ENCODE measurements at regions not wholly inside any gene's neighbourhood (a gene's known extent, or its start where the extent isn't known, plus 50 kb on each side); places are given as distances from the start of the nearest gene placed in this dataset.

GRCh38 chr9:82552784-82553183 is 510.2 kb downstream of the RASEF start:
- Histone ChIP-seq H2AFZ (ENCODE audit: low read length) (no peak overlapping the region), H3K4me1 (ENCODE audit: control insufficient read depth, extremely low read depth, insufficient read depth, low read length) (no peaks in the 10 kb centered on the region), H3K36me3 (ENCODE audit: control insufficient read depth, insufficient read depth, low read length) (no peaks in the 10 kb centered on the region)

GRCh38 chr9:82553654-82554366 is 509.1 kb downstream of the RASEF start:
- Histone ChIP-seq H3K27ac (ENCODE audit: insufficient read depth, low read length) (no peak overlapping the region), H3K27me3 (ENCODE audit: control insufficient read depth, insufficient read depth, low read length) (no peaks in the 10 kb centered on the region), H3K9ac (ENCODE audit: insufficient read depth, low read length) (no peak overlapping the region), H3K79me2 (ENCODE audit: control insufficient read depth, insufficient read depth, low read length) (no peaks in the 10 kb centered on the region), H3K4me3 (replicated peaks in 1 of 4; ENCODE audit: control extremely low read depth in 1 of 4, insufficient read depth in 1 of 4, low read depth in 3 of 4, low read length in 4 of 4) (no peak overlapping the region), H2AFZ (ENCODE audit: low read length) (no peak overlapping the region), H3K4me2 (ENCODE audit: extremely low read depth, insufficient read depth, low read length) (no peak overlapping the region), H3K4me1 (ENCODE audit: control insufficient read depth, extremely low read depth, insufficient read depth, low read length) (no peaks in the 10 kb centered on the region), H3K9me3 (ENCODE audit: control insufficient read depth, insufficient read depth, low read depth, low read length) (no peaks in the 10 kb centered on the region), H4K20me1 (ENCODE audit: control insufficient read depth, extremely low read depth, insufficient read depth, low read length) (no peaks in the 10 kb centered on the region), H3K36me3 (ENCODE audit: control insufficient read depth, insufficient read depth, low read length) (no peaks in the 10 kb centered on the region)
- peak in 1 of 2 donors; percentile 28 for DNase-seq (ENCODE audit: low read depth in 2 of 2)
- no peak for TF ChIP-seq CTCF (conservative IDR thresholded peaks at IDR 0.05 in 1 of 2, IDR thresholded peaks at IDR 0.05 in 1 of 2; ENCODE audit: low read depth in 1 of 2, low read length in 2 of 2)
- TF ChIP-seq EZH2 (IDR thresholded peaks at IDR 0.05; ENCODE audit: low read length, missing control alignments) = no peak

More at GRCh38 chr9:82552784-82553183, 510.2 kb downstream of the RASEF start:
- no peak overlapping the region for H3K9ac ChIP-seq (ENCODE audit: insufficient read depth, low read length)
- H3K4me2 ChIP-seq (ENCODE audit: extremely low read depth, insufficient read depth, low read length) = no peak overlapping the region
- no peak overlapping the region for H3K27ac ChIP-seq (ENCODE audit: insufficient read depth, low read length)
- no peaks in the 10 kb centered on the region for H3K9me3 ChIP-seq (ENCODE audit: control insufficient read depth, insufficient read depth, low read depth, low read length)
- no peak for DNase-seq (ENCODE audit: low read depth in 2 of 2)
- H3K4me3 ChIP-seq (replicated peaks in 1 of 4; ENCODE audit: control extremely low read depth in 1 of 4, insufficient read depth in 1 of 4, low read depth in 3 of 4, low read length in 4 of 4) = no peak overlapping the region
- H3K79me2 ChIP-seq (ENCODE audit: control insufficient read depth, insufficient read depth, low read length) = no peaks in the 10 kb centered on the region
- H4K20me1 ChIP-seq (ENCODE audit: control insufficient read depth, extremely low read depth, insufficient read depth, low read length) = no peaks in the 10 kb centered on the region
- H3K27me3 ChIP-seq (ENCODE audit: control insufficient read depth, insufficient read depth, low read length) = no peaks in the 10 kb centered on the region
- no peak for TF ChIP-seq CTCF (conservative IDR thresholded peaks at IDR 0.05 in 1 of 2, IDR thresholded peaks at IDR 0.05 in 1 of 2; ENCODE audit: low read depth in 1 of 2, low read length in 2 of 2)
- no peak for TF ChIP-seq EZH2 (IDR thresholded peaks at IDR 0.05; ENCODE audit: low read length, missing control alignments)

- H3K4me3 ChIP-seq (replicated peaks in 1 of 4; ENCODE audit: control extremely low read depth in 1 of 4, insufficient read depth in 1 of 4, low read depth in 3 of 4, low read length in 4 of 4) = no peak overlapping the region
- no peak overlapping the region for H2AFZ ChIP-seq (ENCODE audit: low read length)
- no peak for TF ChIP-seq CTCF (conservative IDR thresholded peaks at IDR 0.05 in 1 of 2, IDR thresholded peaks at IDR 0.05 in 1 of 2; ENCODE audit: low read depth in 1 of 2, low read length in 2 of 2)
- no peaks in the 10 kb centered on the region for H3K27me3 ChIP-seq (ENCODE audit: control insufficient read depth, insufficient read depth, low read length)
- H3K36me3 ChIP-seq (ENCODE audit: control insufficient read depth, insufficient read depth, low read length) = no peaks in the 10 kb centered on the region
- DNase-seq (ENCODE audit: low read depth in 2 of 2) = no peak
- H3K4me1 ChIP-seq (ENCODE audit: control insufficient read depth, extremely low read depth, insufficient read depth, low read length) = no peaks in the 10 kb centered on the region
- H3K79me2 ChIP-seq (ENCODE audit: control insufficient read depth, insufficient read depth, low read length) = no peaks in the 10 kb centered on the region
- no peak overlapping the region for H3K27ac ChIP-seq (ENCODE audit: insufficient read depth, low read length)
- no peak overlapping the region for H3K4me2 ChIP-seq (ENCODE audit: extremely low read depth, insufficient read depth, low read length)
- no peaks in the 10 kb centered on the region for H3K9me3 ChIP-seq (ENCODE audit: control insufficient read depth, insufficient read depth, low read depth, low read length)
- no peaks in the 10 kb centered on the region for H4K20me1 ChIP-seq (ENCODE audit: control insufficient read depth, extremely low read depth, insufficient read depth, low read length)
- H3K9ac ChIP-seq (ENCODE audit: insufficient read depth, low read length) = no peak overlapping the region
Measured at GRCh38 chr9:82554381-82554780, 508.6 kb downstream of the RASEF start.
